Activated naive CD4-positive, alpha-beta T cell treated with anti-CD3 and anti-CD28 coated beads, Interleukin-2, amount 10 ng/mL, durations not matched to agents 7 days and 5 days (primary cell): ENCODE measurements at regions not wholly inside any gene's neighbourhood (a gene's known extent, or its start where the extent isn't known, plus 50 kb on each side); places are given as distances from the start of the nearest gene placed in this dataset.

Source experiments
- CTCF ChIA-PET: fragments of 350-600 bp; sonication (Branson Sonifier 250); formaldehyde crosslinking; loops from one replicate; lab custom pipeline; 2021; ENCODE audit warnings: antibody characterized with exemption; lab: Charles Lee
- DNase-seq: peaks from one replicate; pipeline ENCODE4 v3.0.0-alpha.2; 2020
- H3K27ac Mint-ChIP-seq: one replicate; pipeline ENCODE4 v1.8.0; 2021; ENCODE audit warnings: mild to moderate bottlenecking, moderate library complexity, mixed read lengths
- H3K27me3 Mint-ChIP-seq: one replicate; pipeline ENCODE4 v1.8.0; 2021; ENCODE audit warnings: mild to moderate bottlenecking, mixed read lengths
- H3K36me3 Mint-ChIP-seq: one replicate; pipeline ENCODE4 v1.8.0; 2021; ENCODE audit warnings: mixed read lengths
- H3K4me1 Mint-ChIP-seq: one replicate; pipeline ENCODE4 v1.8.0; 2021; ENCODE audit warnings: mixed read lengths
- H3K4me3 Mint-ChIP-seq: one replicate; pipeline ENCODE4 v1.8.0; 2021; ENCODE audit warnings: mild to moderate bottlenecking, moderate library complexity, mixed read lengths
- H3K9me3 Mint-ChIP-seq: one replicate; pipeline ENCODE4 v1.8.0; 2021; ENCODE audit warnings: mixed read lengths

DNA sequence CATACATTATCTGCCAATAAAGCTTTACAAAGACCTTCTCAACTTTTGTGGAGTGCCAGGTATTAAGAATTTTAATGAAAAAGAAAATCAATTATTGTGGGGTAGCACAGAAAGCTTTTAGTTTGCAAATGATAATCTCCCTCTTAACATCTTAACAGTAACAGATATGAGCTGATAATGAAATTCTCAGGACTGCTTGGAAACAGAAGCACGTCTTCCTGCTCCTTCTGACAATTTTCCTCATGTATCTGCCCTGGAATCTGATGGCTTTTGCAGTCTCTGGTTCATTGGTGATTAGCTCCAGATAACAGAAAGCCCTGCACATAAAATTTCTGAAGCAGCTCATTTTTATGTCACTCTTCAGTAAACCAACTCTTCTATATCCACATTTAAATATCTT is 432.4 kb upstream of the PDZRN3 start:
- DNase-seq = no peak
- Mint-ChIP-seq H3K9me3 (peaks cover 4% of the 10 kb centered on the region), H3K4me3 (no peak overlapping the region), H3K4me1 (no peaks in the 10 kb centered on the region), H3K27ac (no peak overlapping the region), H3K36me3 (no peaks in the 10 kb centered on the region), H3K27me3 (no peaks in the 10 kb centered on the region)
- CTCF ChIA-PET = no interaction called here

GRCh38 chr3:74055061-74055460 is 430.3 kb upstream of the PDZRN3 start:
- CTCF ChIA-PET = no interaction called here

DNA sequence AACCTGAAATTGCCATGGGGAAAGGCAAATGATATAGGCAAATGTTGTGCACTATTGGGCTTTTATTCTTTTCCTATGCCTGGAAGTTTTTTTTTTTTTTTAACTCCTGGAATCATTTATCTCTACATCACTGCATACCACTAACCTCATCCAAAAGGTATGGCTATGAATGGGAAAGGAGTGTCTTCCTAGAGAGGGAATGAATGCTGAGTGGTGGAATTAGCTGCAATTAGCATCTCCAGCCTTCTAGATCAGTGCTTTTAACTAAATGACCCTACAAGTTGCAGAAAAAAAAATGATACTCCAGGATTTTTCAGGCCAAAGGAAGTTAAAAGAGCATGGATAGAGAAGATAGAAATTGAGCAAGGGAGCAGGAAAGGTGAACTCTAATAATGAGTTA is 429.8 kb upstream of the PDZRN3 start:
- Mint-ChIP-seq H3K4me3 (no peak overlapping the region), H3K27ac (no peak overlapping the region), H3K4me1 (no peaks in the 10 kb centered on the region), H3K9me3 (peaks cover 4% of the 10 kb centered on the region), H3K36me3 (no peaks in the 10 kb centered on the region), H3K27me3 (no peaks in the 10 kb centered on the region)
- no peak for DNase-seq
- CTCF ChIA-PET = no interaction called here

More at GRCh38 chr3:74055061-74055460, 430.3 kb upstream of the PDZRN3 start:
- DNase-seq = no peak
- Mint-ChIP-seq H3K27me3 (no peaks in the 10 kb centered on the region), H3K36me3 (no peaks in the 10 kb centered on the region), H3K9me3 (peaks cover 4% of the 10 kb centered on the region), H3K4me1 (no peaks in the 10 kb centered on the region), H3K27ac (no peak overlapping the region), H3K4me3 (no peak overlapping the region)

DNA sequence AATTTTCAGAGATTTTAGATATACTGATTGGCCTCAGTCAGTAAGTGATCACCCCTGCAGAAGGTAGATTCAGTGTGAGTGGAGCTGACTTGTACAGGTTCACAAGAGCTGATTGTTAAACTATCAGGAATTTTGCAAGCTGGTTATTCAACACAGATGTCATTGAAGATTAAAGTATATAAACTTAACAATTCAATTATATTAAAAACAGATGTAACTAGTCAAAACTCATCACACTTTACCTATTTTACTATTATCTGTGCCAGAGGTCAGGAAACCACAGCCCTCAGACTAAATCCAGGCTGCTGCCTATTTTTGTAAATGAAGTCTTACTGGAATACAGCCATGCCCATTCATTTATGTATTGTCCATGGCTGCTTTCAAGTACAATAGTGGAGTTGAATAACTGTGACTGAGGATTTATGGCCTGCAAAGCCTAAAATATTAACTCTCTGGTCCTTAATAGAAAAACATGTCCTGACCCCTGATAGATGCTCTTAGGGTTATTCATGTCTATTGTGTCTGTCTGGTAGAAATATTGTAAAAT is 429.3 kb upstream of the PDZRN3 start:
- Mint-ChIP-seq H3K27ac (no peak overlapping the region), H3K4me1 (no peaks in the 10 kb centered on the region), H3K27me3 (no peaks in the 10 kb centered on the region), H3K9me3 (peaks cover 4% of the 10 kb centered on the region), H3K4me3 (no peak overlapping the region), H3K36me3 (no peaks in the 10 kb centered on the region)
- CTCF ChIA-PET = interaction anchor here (0.6 kb wide), 1 partner anchor 618 kb away, joined by 3 read pairs; no protein-coding TSS in a partner anchor
- DNase-seq = no peak

GRCh38 chr3:74049444-74049843 is 424.7 kb upstream of the PDZRN3 start:
- Mint-ChIP-seq H3K27ac (no peak overlapping the region), H3K4me3 (no peak overlapping the region), H3K9me3 (no peaks in the 10 kb centered on the region), H3K36me3 (no peaks in the 10 kb centered on the region), H3K4me1 (no peaks in the 10 kb centered on the region), H3K27me3 (no peaks in the 10 kb centered on the region)
- CTCF ChIA-PET = no interaction called here
- no peak for DNase-seq

- H3K9me3 Mint-ChIP-seq = no peaks in the 10 kb centered on the region
- DNase-seq = no peak
- H3K4me3 Mint-ChIP-seq = no peak overlapping the region
- no peak overlapping the region for H3K27ac Mint-ChIP-seq
- CTCF ChIA-PET = no interaction called here
- no peaks in the 10 kb centered on the region for H3K27me3 Mint-ChIP-seq
- no peaks in the 10 kb centered on the region for H3K4me1 Mint-ChIP-seq
- no peaks in the 10 kb centered on the region for H3K36me3 Mint-ChIP-seq
Observed at GRCh38 chr3:74048699-74049098, 424.0 kb upstream of the PDZRN3 start.

DNA sequence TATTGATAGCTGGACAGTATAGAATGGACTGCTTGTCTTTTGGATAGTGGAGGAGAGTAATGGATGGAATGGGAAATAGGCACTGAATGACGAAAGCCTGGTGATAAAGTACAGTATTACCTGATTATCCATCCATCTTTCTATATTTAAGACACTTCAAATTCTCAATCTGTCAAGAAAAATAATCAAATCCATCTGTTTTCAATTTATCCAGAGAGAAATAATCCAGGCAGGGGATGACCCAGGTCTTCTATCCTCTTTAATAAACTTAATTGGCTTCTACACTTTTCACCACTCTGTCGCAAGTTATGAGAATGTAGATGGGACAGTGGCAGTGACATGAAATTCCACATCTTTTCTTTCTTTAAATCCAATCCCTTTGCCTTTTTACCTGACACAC is 420.3 kb upstream of the PDZRN3 start:
- no peak for DNase-seq
- Mint-ChIP-seq H3K4me1 (no peaks in the 10 kb centered on the region), H3K9me3 (no peaks in the 10 kb centered on the region), H3K27ac (no peak overlapping the region), H3K4me3 (no peak overlapping the region), H3K36me3 (no peaks in the 10 kb centered on the region), H3K27me3 (no peaks in the 10 kb centered on the region)
- CTCF ChIA-PET = no interaction called here

GRCh38 chr3:74041068-74041675 is 416.4 kb upstream of the PDZRN3 start:
- Mint-ChIP-seq H3K9me3 (no peaks in the 10 kb centered on the region), H3K36me3 (no peaks in the 10 kb centered on the region), H3K4me3 (no peak overlapping the region), H3K27ac (no peak overlapping the region), H3K4me1 (no peaks in the 10 kb centered on the region), H3K27me3 (no peaks in the 10 kb centered on the region)
- CTCF ChIA-PET = no interaction called here
- no peak for DNase-seq

- no peaks in the 10 kb centered on the region for H3K27me3 Mint-ChIP-seq
- no peak overlapping the region for H3K4me3 Mint-ChIP-seq
- H3K4me1 Mint-ChIP-seq = no peaks in the 10 kb centered on the region
- no peaks in the 10 kb centered on the region for H3K9me3 Mint-ChIP-seq
- DNase-seq = no peak
- CTCF ChIA-PET = no interaction called here
- no peak overlapping the region for H3K27ac Mint-ChIP-seq
- H3K36me3 Mint-ChIP-seq = no peaks in the 10 kb centered on the region
Observed at GRCh38 chr3:74039105-74039504, 414.4 kb upstream of the PDZRN3 start.

- CTCF ChIA-PET = no interaction called here
- H3K27me3 Mint-ChIP-seq = no peaks in the 10 kb centered on the region
Observed at GRCh38 chr3:74036568-74036967, 411.8 kb upstream of the PDZRN3 start.

DNA sequence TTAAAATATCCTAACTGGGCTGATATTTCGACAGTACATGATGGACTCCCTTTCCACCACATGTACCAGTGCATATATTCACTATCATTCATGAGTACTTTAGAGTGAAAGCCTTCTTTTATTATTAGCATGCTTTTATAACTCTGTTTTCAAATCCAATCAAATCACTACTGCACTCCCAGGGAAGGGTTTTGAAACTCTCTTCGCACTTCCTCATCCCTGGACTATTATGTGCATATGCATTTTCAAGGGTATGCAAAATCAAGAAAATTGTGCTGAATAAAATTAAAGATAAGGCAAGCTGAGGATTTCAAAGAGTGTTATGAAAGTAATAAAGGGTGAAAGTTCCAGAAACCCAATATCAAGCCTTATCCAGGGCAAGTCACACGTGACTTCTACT is 411.4 kb upstream of the PDZRN3 start:
- Mint-ChIP-seq H3K4me1 (no peaks in the 10 kb centered on the region), H3K27me3 (no peaks in the 10 kb centered on the region), H3K4me3 (no peak overlapping the region), H3K9me3 (peaks cover 4% of the 10 kb centered on the region), H3K36me3 (no peaks in the 10 kb centered on the region), H3K27ac (no peak overlapping the region)
- DNase-seq = no peak
- CTCF ChIA-PET = no interaction called here

More at GRCh38 chr3:74036568-74036967, 411.8 kb upstream of the PDZRN3 start:
- Mint-ChIP-seq H3K9me3 (peaks cover 3% of the 10 kb centered on the region), H3K4me3 (no peak overlapping the region), H3K36me3 (no peaks in the 10 kb centered on the region), H3K4me1 (no peaks in the 10 kb centered on the region), H3K27ac (no peak overlapping the region)
- no peak for DNase-seq

DNA sequence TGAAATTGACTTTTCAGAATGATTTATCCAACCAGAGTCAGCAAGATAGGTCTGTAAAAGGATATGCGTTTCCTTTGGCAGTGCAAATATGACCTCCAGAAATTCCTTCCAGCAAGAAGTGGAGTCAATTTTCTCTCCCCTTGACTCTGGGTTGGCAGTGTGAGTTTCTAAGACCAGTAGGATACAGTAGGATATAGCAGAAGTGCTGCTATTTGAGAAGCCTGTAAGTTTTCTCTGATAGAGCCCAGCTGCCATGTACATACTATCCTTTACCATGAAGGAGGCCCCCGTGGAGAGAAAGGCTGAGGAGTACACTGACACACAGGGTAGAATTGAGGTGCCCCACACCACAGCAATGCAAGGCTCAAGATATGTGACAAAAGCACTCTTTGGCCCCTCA is 409.1 kb upstream of the PDZRN3 start:
- no peak overlapping the region for H3K4me3 Mint-ChIP-seq
- CTCF ChIA-PET = no interaction called here

DNA sequence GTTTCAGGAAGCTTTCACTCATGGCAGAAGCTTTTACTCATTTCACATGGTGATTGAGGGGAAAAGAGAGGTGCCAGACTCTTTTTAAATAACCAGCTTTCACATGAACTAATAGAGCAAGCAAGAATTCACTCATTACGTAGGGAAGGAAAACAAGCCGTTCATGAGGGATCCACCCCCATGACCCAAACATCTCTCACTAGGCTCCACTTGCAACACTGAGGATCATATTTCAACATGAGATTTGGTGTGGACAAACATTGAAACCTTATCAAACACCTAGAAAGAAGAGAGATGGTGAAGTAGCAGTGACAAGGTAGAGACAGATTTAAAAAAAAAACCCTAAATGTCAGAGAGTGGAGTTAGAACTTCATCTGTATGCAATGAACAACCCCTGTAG is 408.6 kb upstream of the PDZRN3 start:
- H3K9me3 Mint-ChIP-seq = peaks cover 8% of the 10 kb centered on the region
- no peaks in the 10 kb centered on the region for H3K36me3 Mint-ChIP-seq
- H3K4me1 Mint-ChIP-seq = no peaks in the 10 kb centered on the region
- no peak overlapping the region for H3K4me3 Mint-ChIP-seq
- CTCF ChIA-PET = no interaction called here
- no peaks in the 10 kb centered on the region for H3K27me3 Mint-ChIP-seq
- H3K27ac Mint-ChIP-seq = no peak overlapping the region
- DNase-seq = no peak

More for the DNA sequence above, 409.1 kb upstream of the PDZRN3 start:
- DNase-seq = no peak
- Mint-ChIP-seq H3K9me3 (peaks cover 8% of the 10 kb centered on the region), H3K36me3 (no peaks in the 10 kb centered on the region), H3K4me1 (no peaks in the 10 kb centered on the region), H3K27ac (no peak overlapping the region), H3K27me3 (no peaks in the 10 kb centered on the region)

DNA sequence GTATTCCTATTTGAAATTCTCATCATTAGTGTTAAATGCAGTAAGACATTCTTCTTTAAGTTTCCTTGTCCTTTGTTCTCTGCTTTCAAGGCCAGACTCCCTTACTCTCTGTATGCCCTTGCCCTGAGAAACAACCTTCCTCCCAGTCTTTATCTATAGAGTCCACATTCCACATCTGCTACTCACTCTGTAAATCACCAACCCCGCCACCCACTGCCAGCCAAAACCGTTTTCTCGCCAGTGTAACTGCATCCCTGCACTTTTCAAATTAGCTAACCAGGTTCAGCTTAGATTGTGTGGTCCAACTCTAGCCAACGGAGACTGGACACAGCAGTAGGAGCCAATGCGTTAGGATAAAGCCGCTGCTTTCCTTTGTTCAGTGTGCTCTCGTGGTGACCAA is 402.4 kb upstream of the PDZRN3 start:
- Mint-ChIP-seq H3K4me1 (no peaks in the 10 kb centered on the region), H3K4me3 (no peak overlapping the region), H3K9me3 (peaks cover 5% of the 10 kb centered on the region), H3K27me3 (no peaks in the 10 kb centered on the region), H3K27ac (no peak overlapping the region), H3K36me3 (no peaks in the 10 kb centered on the region)
- CTCF ChIA-PET = no interaction called here
- no peak for DNase-seq

GRCh38 chr3:74023395-74023794 is 398.7 kb upstream of the PDZRN3 start:
- Mint-ChIP-seq H3K4me3 (no peak overlapping the region), H3K9me3 (no peaks in the 10 kb centered on the region), H3K36me3 (no peaks in the 10 kb centered on the region), H3K27ac (no peak overlapping the region), H3K27me3 (no peaks in the 10 kb centered on the region), H3K4me1 (no peaks in the 10 kb centered on the region)
- no peak for DNase-seq
- CTCF ChIA-PET = no interaction called here
